ENCODE measurements at regions not wholly inside any gene's neighbourhood (a gene's known extent, or its start where the extent isn't known, plus 50 kb on each side); places are given as distances from the start of the nearest gene placed in this dataset.

- no peak for DNase-seq (ENCODE audit: low read depth, low spot score)
Measured at GRCh38 chr11:133787379-133788141, 57.8 kb downstream of the SPATA19 start.

GRCh38 chr11:133785795-133786340 lies 59.4 kb downstream of the SPATA19 start:
- no peak for DNase-seq (ENCODE audit: low read depth, low spot score)

GRCh38 chr11:133784359-133784758 lies 61.0 kb downstream of the SPATA19 start:
- no peak for DNase-seq (ENCODE audit: low read depth, low spot score)

GRCh38 chr11:133782116-133782725 lies 63.1 kb downstream of the SPATA19 start:
- DNase-seq (ENCODE audit: low read depth, low spot score): no peak

GRCh38 chr11:133778161-133778560 lies 67.2 kb downstream of the SPATA19 start:
- DNase-seq (ENCODE audit: low read depth, low spot score): no peak

- no peak for DNase-seq (ENCODE audit: low read depth, low spot score)
Measured at GRCh38 chr11:133776671-133777367, 68.5 kb downstream of the SPATA19 start.

GRCh38 chr11:133762538-133762937 lies 82.8 kb downstream of the SPATA19 start:
- DNase-seq (ENCODE audit: low read depth, low spot score): no peak

- no peak for DNase-seq (ENCODE audit: low read depth, low spot score)
Measured at GRCh38 chr11:133753150-133753549, 92.2 kb downstream of the SPATA19 start.

- DNase-seq (ENCODE audit: low read depth, low spot score): no peak
Measured at GRCh38 chr11:133749841-133750240, 95.5 kb downstream of the SPATA19 start.

GRCh38 chr11:133747409-133747808 lies 97.9 kb downstream of the SPATA19 start:
- DNase-seq (ENCODE audit: low read depth, low spot score): no peak

GRCh38 chr11:133746663-133747306 lies 98.5 kb downstream of the SPATA19 start:
- DNase-seq (ENCODE audit: low read depth, low spot score): no peak

- DNase-seq (ENCODE audit: low read depth, low spot score): no peak
Measured at GRCh38 chr11:133745791-133746190, 99.5 kb downstream of the SPATA19 start.

- DNase-seq (ENCODE audit: low read depth, low spot score): no peak
Measured at GRCh38 chr11:133742353-133742752, 103.0 kb downstream of the SPATA19 start.

- no peak for DNase-seq (ENCODE audit: low read depth, low spot score)
Measured at GRCh38 chr11:133740963-133741362, 104.3 kb downstream of the SPATA19 start.

GRCh38 chr11:133739481-133739880 lies 105.8 kb downstream of the SPATA19 start:
- no peak for DNase-seq (ENCODE audit: low read depth, low spot score)

GRCh38 chr11:133738624-133739023 lies 106.7 kb downstream of the SPATA19 start:
- no peak for DNase-seq (ENCODE audit: low read depth, low spot score)

GRCh38 chr11:133733631-133734030 lies 111.7 kb downstream of the SPATA19 start:
- no peak for DNase-seq (ENCODE audit: low read depth, low spot score)

GRCh38 chr11:133732109-133732674 lies 113.1 kb downstream of the SPATA19 start:
- no peak for DNase-seq (ENCODE audit: low read depth, low spot score)

GRCh38 chr11:133727774-133728173 lies 117.5 kb downstream of the SPATA19 start:
- DNase-seq (ENCODE audit: low read depth, low spot score): no peak

GRCh38 chr11:133726542-133726941 lies 118.8 kb downstream of the SPATA19 start:
- DNase-seq (ENCODE audit: low read depth, low spot score): no peak

- DNase-seq (ENCODE audit: low read depth, low spot score): no peak
Measured at GRCh38 chr11:133724116-133724515, 121.2 kb downstream of the SPATA19 start.

GRCh38 chr11:133723056-133723455 lies 122.3 kb downstream of the SPATA19 start:
- DNase-seq (ENCODE audit: low read depth, low spot score): no peak

Measured in iPS DF 19.7 (cell line).